ENCODE measurements at regions not wholly inside any gene's neighbourhood (a gene's known extent, or its start where the extent isn't known, plus 50 kb on each side); places are given as distances from the start of the nearest gene placed in this dataset.

- intact Hi-C loops (cut with DNase I; ENCODE audit: low total_unique reads), result no loop called here
- H3K27ac ChIP-seq, result no peak overlapping the region
- H3K36me3 ChIP-seq, result no peaks in the 10 kb centered on the region
- H3K4me1 ChIP-seq, result no peaks in the 10 kb centered on the region
- DNase-seq, result no peak
- H3K4me3 ChIP-seq, result no peak overlapping the region
- TF ChIP-seq POLR2A (IDR thresholded peaks at IDR 0.05) (no peak), CTCF (IDR thresholded peaks at IDR 0.05 in 8 of 11, conservative IDR thresholded peaks at IDR 0.05 in 3 of 11) (no peak), POLR2AphosphoS5 (IDR thresholded peaks at IDR 0.05) (no peak)
- H3K9me3 ChIP-seq, result peaks cover 0 to 7% (median 3%) of the 10 kb centered on the region in 8 donors
- no peaks in the 10 kb centered on the region for H3K27me3 ChIP-seq (replicated peaks in 1 of 7)
Measured at GRCh38 chr3:34582055-34582454, 783.6 kb downstream of the PDCD6IP start.

- WGBS, 5 donors, result 61 to 76% (median 67%) methylated on average over 2 of the region's 2 CpGs
- Histone ChIP-seq H3K4me1 (no peaks in the 10 kb centered on the region), H3K27me3 (replicated peaks in 1 of 7) (no peaks in the 10 kb centered on the region), H3K9me3 (peaks cover 0 to 15% (median 6%) of the 10 kb centered on the region in 8 donors), H3K27ac (no peak overlapping the region), H3K36me3 (no peaks in the 10 kb centered on the region), H3K4me3 (no peak overlapping the region)
- TF ChIP-seq CTCF (IDR thresholded peaks at IDR 0.05 in 8 of 11, conservative IDR thresholded peaks at IDR 0.05 in 3 of 11) (no peak), POLR2A (IDR thresholded peaks at IDR 0.05) (no peak), POLR2AphosphoS5 (IDR thresholded peaks at IDR 0.05) (no peak)
- intact Hi-C loops (cut with DNase I; ENCODE audit: low total_unique reads), result no loop called here
- DNase-seq, result no peak
Measured at GRCh38 chr3:34583451-34583850, 785.0 kb downstream of the PDCD6IP start.

GRCh38 chr3:34584971-34585370 lies 786.5 kb downstream of the PDCD6IP start:
- TF ChIP-seq POLR2AphosphoS5 (IDR thresholded peaks at IDR 0.05) (no peak), POLR2A (IDR thresholded peaks at IDR 0.05) (no peak), CTCF (IDR thresholded peaks at IDR 0.05 in 8 of 11, conservative IDR thresholded peaks at IDR 0.05 in 3 of 11) (no peak)
- no peak overlapping the region for H3K27ac ChIP-seq
- DNase-seq, result no peak
- intact Hi-C loops (cut with DNase I; ENCODE audit: low total_unique reads), result no loop called here
- no peaks in the 10 kb centered on the region for H3K36me3 ChIP-seq
- no peaks in the 10 kb centered on the region for H3K4me1 ChIP-seq
- no peaks in the 10 kb centered on the region for H3K27me3 ChIP-seq (replicated peaks in 1 of 7)
- H3K4me3 ChIP-seq, result no peak overlapping the region
- peaks cover 0 to 30% (median 12%) of the 10 kb centered on the region in 8 donors for H3K9me3 ChIP-seq
- 55 to 86% (median 59%) methylated on average over 1 of the region's 1 CpG for WGBS, 5 donors

- Histone ChIP-seq H3K4me1 (no peaks in the 10 kb centered on the region), H3K27me3 (replicated peaks in 1 of 7) (no peaks in the 10 kb centered on the region), H3K9me3 (peaks cover 0 to 34% (median 9%) of the 10 kb centered on the region in 8 donors), H3K27ac (no peak overlapping the region), H3K4me3 (no peak overlapping the region), H3K36me3 (no peaks in the 10 kb centered on the region)
- WGBS, 5 donors, result 73 to 83% (median 78%) methylated on average over 2 of the region's 2 CpGs
- intact Hi-C loops (cut with DNase I; ENCODE audit: low total_unique reads), result no loop called here
- no peak for TF ChIP-seq CTCF (IDR thresholded peaks at IDR 0.05 in 8 of 11, conservative IDR thresholded peaks at IDR 0.05 in 3 of 11)
- TF ChIP-seq POLR2A (IDR thresholded peaks at IDR 0.05), result no peak
- no peak for TF ChIP-seq POLR2AphosphoS5 (IDR thresholded peaks at IDR 0.05)
- no peak for DNase-seq
Measured at GRCh38 chr3:34599595-34599994, 801.2 kb downstream of the PDCD6IP start.

Measured in spleen (tissue), 11 donors.